ENCODE measurements at regions not wholly inside any gene's neighbourhood (a gene's known extent, or its start where the extent isn't known, plus 50 kb on each side); places are given as distances from the start of the nearest gene placed in this dataset.

DNA sequence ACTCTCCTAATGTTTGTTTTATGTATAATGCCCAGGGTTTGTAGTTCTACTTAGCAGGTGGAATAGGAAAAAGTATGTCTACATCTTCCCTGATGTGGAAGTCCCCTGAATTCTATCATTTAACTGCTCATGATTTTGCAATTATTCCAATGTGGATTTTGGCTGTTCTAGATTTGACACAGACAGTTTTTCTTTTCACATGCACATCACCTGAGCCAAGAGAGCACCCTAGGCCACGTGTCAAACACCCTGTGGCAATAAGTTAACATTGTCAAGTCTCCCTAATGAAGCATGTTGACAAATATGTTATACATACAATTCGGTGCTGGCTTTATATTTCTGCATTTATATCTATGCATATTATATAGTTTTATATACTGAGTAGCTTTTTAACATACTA is 70.0 kb upstream of the SUCLG2 start:
- H3K27ac ChIP-seq: no peak overlapping the region
- TF ChIP-seq POLR2AphosphoS5 (IDR thresholded peaks at IDR 0.05; ENCODE audit: borderline replicate concordance, low read depth, low read length) (no peak), EZH2 (IDR thresholded peaks at IDR 0.05) (no peak), FOXP2 (optimal IDR thresholded peaks at IDR 0.05; ENCODE audit: control extremely low read depth, extremely low read length, insufficient read depth) (no peak)
- DNase-seq (ENCODE audit: low read depth, low spot score): no peak
- H3K9me3 ChIP-seq (ENCODE audit: low read depth, low read length): no peaks in the 10 kb centered on the region
- H3K36me3 ChIP-seq (ENCODE audit: insufficient read depth, low read length): no peaks in the 10 kb centered on the region
- H3K4me3 ChIP-seq: no peak overlapping the region
- H3K9ac ChIP-seq (ENCODE audit: insufficient read length): no peak overlapping the region

GRCh38 chr3:67723863-67724262 is 69.5 kb upstream of the SUCLG2 start:
- Histone ChIP-seq H3K9me3 (ENCODE audit: low read depth, low read length) (no peaks in the 10 kb centered on the region), H3K4me3 (no peak overlapping the region), H3K9ac (ENCODE audit: insufficient read length) (no peak overlapping the region), H3K36me3 (ENCODE audit: insufficient read depth, low read length) (no peaks in the 10 kb centered on the region), H3K27ac (no peak overlapping the region)
- TF ChIP-seq FOXP2 (optimal IDR thresholded peaks at IDR 0.05; ENCODE audit: control extremely low read depth, extremely low read length, insufficient read depth) (no peak), EZH2 (IDR thresholded peaks at IDR 0.05) (no peak), POLR2AphosphoS5 (IDR thresholded peaks at IDR 0.05; ENCODE audit: borderline replicate concordance, low read depth, low read length) (no peak)
- no peak for DNase-seq (ENCODE audit: low read depth, low spot score)

- H3K4me3 ChIP-seq: no peak overlapping the region
- no peak overlapping the region for H3K27ac ChIP-seq
- TF ChIP-seq EZH2 (IDR thresholded peaks at IDR 0.05): no peak
- no peak for TF ChIP-seq POLR2AphosphoS5 (IDR thresholded peaks at IDR 0.05; ENCODE audit: borderline replicate concordance, low read depth, low read length)
- TF ChIP-seq FOXP2 (optimal IDR thresholded peaks at IDR 0.05; ENCODE audit: control extremely low read depth, extremely low read length, insufficient read depth): no peak
- H3K36me3 ChIP-seq (ENCODE audit: insufficient read depth, low read length): no peaks in the 10 kb centered on the region
- no peak for DNase-seq (ENCODE audit: low read depth, low spot score)
- no peak overlapping the region for H3K9ac ChIP-seq (ENCODE audit: insufficient read length)
- H3K9me3 ChIP-seq (ENCODE audit: low read depth, low read length): no peaks in the 10 kb centered on the region
Measured at GRCh38 chr3:67719333-67719732, 64.9 kb upstream of the SUCLG2 start.

GRCh38 chr3:67715971-67716370 is 61.6 kb upstream of the SUCLG2 start:
- TF ChIP-seq POLR2AphosphoS5 (IDR thresholded peaks at IDR 0.05; ENCODE audit: borderline replicate concordance, low read depth, low read length) (no peak), FOXP2 (optimal IDR thresholded peaks at IDR 0.05; ENCODE audit: control extremely low read depth, extremely low read length, insufficient read depth) (no peak), EZH2 (IDR thresholded peaks at IDR 0.05) (no peak)
- no peak overlapping the region for H3K27ac ChIP-seq
- H3K9ac ChIP-seq (ENCODE audit: insufficient read length): no peak overlapping the region
- no peaks in the 10 kb centered on the region for H3K9me3 ChIP-seq (ENCODE audit: low read depth, low read length)
- no peaks in the 10 kb centered on the region for H3K36me3 ChIP-seq (ENCODE audit: insufficient read depth, low read length)
- DNase-seq (ENCODE audit: low read depth, low spot score): no peak
- no peak overlapping the region for H3K4me3 ChIP-seq

GRCh38 chr3:67713764-67714469 is 59.5 kb upstream of the SUCLG2 start:
- Histone ChIP-seq H3K27ac (no peak overlapping the region), H3K9ac (ENCODE audit: insufficient read length) (no peak overlapping the region), H3K4me3 (no peak overlapping the region), H3K9me3 (ENCODE audit: low read depth, low read length) (no peaks in the 10 kb centered on the region), H3K36me3 (ENCODE audit: insufficient read depth, low read length) (no peaks in the 10 kb centered on the region)
- no peak for TF ChIP-seq FOXP2 (optimal IDR thresholded peaks at IDR 0.05; ENCODE audit: control extremely low read depth, extremely low read length, insufficient read depth)
- no peak for TF ChIP-seq EZH2 (IDR thresholded peaks at IDR 0.05)
- TF ChIP-seq POLR2AphosphoS5 (IDR thresholded peaks at IDR 0.05; ENCODE audit: borderline replicate concordance, low read depth, low read length): no peak
- DNase-seq (ENCODE audit: low read depth, low spot score): no peak

DNA sequence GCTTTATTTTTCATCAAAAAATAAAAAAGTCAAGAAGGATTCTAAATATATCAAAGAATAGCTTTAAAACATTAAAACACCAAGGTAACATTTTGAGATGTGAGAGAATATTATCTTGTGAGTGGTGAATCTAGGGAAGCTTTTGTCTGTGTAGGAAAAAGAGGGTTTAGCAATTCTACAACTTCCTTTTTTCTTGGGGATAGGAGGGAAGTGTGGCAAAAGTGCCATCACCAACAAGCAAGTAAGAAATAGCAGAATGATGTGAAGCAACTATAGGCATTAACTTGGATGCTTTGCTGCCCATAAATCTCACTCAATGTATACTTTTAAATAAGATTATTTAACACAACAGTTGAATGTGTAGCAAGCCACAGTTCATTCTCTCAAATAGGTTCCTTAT is 57.8 kb upstream of the SUCLG2 start:
- Histone ChIP-seq H3K36me3 (ENCODE audit: insufficient read depth, low read length) (no peaks in the 10 kb centered on the region), H3K9me3 (ENCODE audit: low read depth, low read length) (no peaks in the 10 kb centered on the region), H3K4me3 (no peak overlapping the region), H3K9ac (ENCODE audit: insufficient read length) (no peak overlapping the region), H3K27ac (no peak overlapping the region)
- DNase-seq (ENCODE audit: low read depth, low spot score): no peak
- TF ChIP-seq POLR2AphosphoS5 (IDR thresholded peaks at IDR 0.05; ENCODE audit: borderline replicate concordance, low read depth, low read length) (no peak), FOXP2 (optimal IDR thresholded peaks at IDR 0.05; ENCODE audit: control extremely low read depth, extremely low read length, insufficient read depth) (no peak), EZH2 (IDR thresholded peaks at IDR 0.05) (no peak)

GRCh38 chr3:67710396-67710795 is 56.0 kb upstream of the SUCLG2 start:
- no peak for DNase-seq (ENCODE audit: low read depth, low spot score)
- no peaks in the 10 kb centered on the region for H3K36me3 ChIP-seq (ENCODE audit: insufficient read depth, low read length)
- H3K9me3 ChIP-seq (ENCODE audit: low read depth, low read length): no peaks in the 10 kb centered on the region
- H3K27ac ChIP-seq: no peak overlapping the region
- H3K9ac ChIP-seq (ENCODE audit: insufficient read length): no peak overlapping the region
- no peak overlapping the region for H3K4me3 ChIP-seq
- TF ChIP-seq POLR2AphosphoS5 (IDR thresholded peaks at IDR 0.05; ENCODE audit: borderline replicate concordance, low read depth, low read length) (no peak), EZH2 (IDR thresholded peaks at IDR 0.05) (no peak), FOXP2 (optimal IDR thresholded peaks at IDR 0.05; ENCODE audit: control extremely low read depth, extremely low read length, insufficient read depth) (no peak)

DNA sequence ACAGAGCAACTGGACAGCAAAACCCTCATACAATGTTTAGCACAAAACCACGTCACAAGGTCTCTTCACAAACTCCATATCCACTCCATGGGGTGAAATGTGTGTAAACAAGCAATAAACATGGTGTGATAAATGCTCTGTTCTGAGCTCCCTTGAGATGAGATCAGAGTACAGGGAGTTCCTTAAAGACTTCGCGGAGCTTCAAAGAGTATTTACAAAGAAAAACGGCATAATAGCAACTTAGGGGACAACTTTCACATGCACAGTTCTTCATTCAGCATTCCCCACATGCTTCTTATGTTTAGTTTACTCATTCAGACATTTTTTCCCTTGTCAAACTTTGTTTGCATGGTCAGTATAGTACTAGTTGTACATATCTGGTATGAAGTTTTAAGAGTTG is 52.5 kb upstream of the SUCLG2 start:
- no peak overlapping the region for H3K27ac ChIP-seq
- H3K36me3 ChIP-seq (ENCODE audit: insufficient read depth, low read length): no peaks in the 10 kb centered on the region
- TF ChIP-seq EZH2 (IDR thresholded peaks at IDR 0.05) (no peak), FOXP2 (optimal IDR thresholded peaks at IDR 0.05; ENCODE audit: control extremely low read depth, extremely low read length, insufficient read depth) (no peak), POLR2AphosphoS5 (IDR thresholded peaks at IDR 0.05; ENCODE audit: borderline replicate concordance, low read depth, low read length) (no peak)
- no peaks in the 10 kb centered on the region for H3K9me3 ChIP-seq (ENCODE audit: low read depth, low read length)
- H3K4me3 ChIP-seq: no peak overlapping the region
- DNase-seq (ENCODE audit: low read depth, low spot score): no peak
- no peak overlapping the region for H3K9ac ChIP-seq (ENCODE audit: insufficient read length)

DNA sequence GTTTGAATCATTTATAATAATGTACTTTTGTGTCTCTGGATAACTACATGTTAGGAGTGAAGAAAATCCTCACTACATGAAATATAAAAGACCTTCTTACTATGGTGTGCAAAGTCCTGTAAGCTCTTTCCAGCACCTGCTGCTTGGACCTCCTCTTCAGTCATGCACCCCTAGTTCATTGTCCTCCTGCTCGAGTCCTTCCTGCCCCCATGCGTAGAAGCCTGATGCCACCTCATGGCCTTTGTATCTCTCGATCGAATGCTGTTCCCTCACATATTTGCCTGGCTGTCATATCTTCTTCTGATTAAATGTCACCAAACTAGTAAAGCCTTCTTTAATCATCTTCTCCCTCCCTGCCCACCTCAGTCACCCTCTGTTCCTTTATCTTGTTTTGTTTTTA is 49.9 kb upstream of the SUCLG2 start:
- Histone ChIP-seq H3K36me3 (ENCODE audit: insufficient read depth, low read length) (no peaks in the 10 kb centered on the region), H3K27ac (no peak overlapping the region), H3K4me3 (no peak overlapping the region), H3K9ac (ENCODE audit: insufficient read length) (no peak overlapping the region), H3K9me3 (ENCODE audit: low read depth, low read length) (no peaks in the 10 kb centered on the region)
- TF ChIP-seq FOXP2 (optimal IDR thresholded peaks at IDR 0.05; ENCODE audit: control extremely low read depth, extremely low read length, insufficient read depth): no peak
- no peak for DNase-seq (ENCODE audit: low read depth, low spot score)
